SK-N-SH (cell line): ENCODE measurements at regions not wholly inside any gene's neighbourhood (a gene's known extent, or its start where the extent isn't known, plus 50 kb on each side); places are given as distances from the start of the nearest gene placed in this dataset.

Source experiments
- CTCF ChIA-PET: fragments of 300-600, 350-600 bp; formaldehyde crosslinking; extraction: SDS; loops from one replicate; lab custom pipeline; 2021; lab: Yijun Ruan, JAX
- POLR2A ChIA-PET: fragments of 350-600 bp; sonication (Branson Sonifier 250); formaldehyde crosslinking; extraction: SDS; loops from one replicate; lab custom pipeline; 2020; ENCODE audit warnings: antibody characterized with exemption, inconsistent platforms; lab: Yijun Ruan, JAX
- DNase-seq: peaks from one replicate; pipeline ENCODE4 v3.0.0; 2012
- H2AFZ ChIP-seq: fragments of 200-600 bp; sonication (generic); 2 replicates; pipeline ENCODE4 v1.8.1; 2016; ENCODE audit warnings: antibody characterized with exemption, mild to moderate bottlenecking, low read depth
- H3F3A ChIP-seq: fragments of 200-600 bp; sonication (generic); replicated peaks from 2 replicates; pipeline ENCODE3; 2016; ENCODE audit warnings: antibody characterized with exemption, mild to moderate bottlenecking; ENCODE audit not compliant: insufficient read depth
- H3K27ac ChIP-seq, 2 experiments: fragments of 200-500 bp in 1 of 2; fragments of 200-600 bp in 1 of 2; sonication (Bioruptor generic) in 1 of 2; sonication (generic), shearing (Covaris generic) in 1 of 2; 2 replicates each; pipeline versions ENCODE4 v1.5.1 to v1.6.1; 2014 to 2016; ENCODE audit warnings: low read depth in 2 of 2, inconsistent platforms in 1 of 2, low read length in 1 of 2, mild to moderate bottlenecking in 1 of 2, mixed read lengths in 1 of 2
- H3K27me3 ChIP-seq: fragments of 200-600 bp; sonication (generic), shearing (Covaris generic); 2 replicates; pipeline ENCODE4 v1.6.1; 2016; ENCODE audit warnings: mixed run types; ENCODE audit not compliant: insufficient read depth
- H3K36me3 ChIP-seq, 2 experiments: fragments of 200-500 bp in 1 of 2; fragments of 200-600 bp in 1 of 2; sonication (Bioruptor generic) in 1 of 2; sonication (generic) in 1 of 2; replicated peaks in 1 of 2; 2 replicates each; pipeline versions ENCODE3 to v1.5.1; 2014 to 2016; ENCODE audit warnings: low read length in 1 of 2, mild to moderate bottlenecking in 1 of 2; ENCODE audit not compliant: insufficient read depth in 2 of 2, control insufficient read depth in 1 of 2
- H3K4me1 ChIP-seq, 2 experiments: fragments of 200-500 bp in 1 of 2; fragments of 200-600 bp in 1 of 2; sonication (Bioruptor generic) in 1 of 2; sonication (generic), shearing (Covaris generic) in 1 of 2; 2 replicates each; pipeline versions ENCODE4 v1.5.1 to v1.6.1; 2014 to 2016; ENCODE audit warnings: low read depth in 1 of 2, low read length in 1 of 2, mixed run types in 1 of 2; ENCODE audit not compliant: insufficient read depth in 2 of 2, control insufficient read depth in 1 of 2
- H3K4me2 ChIP-seq: fragments of 200-600 bp; sonication (generic), shearing (Covaris generic); 2 replicates; pipeline ENCODE4 v1.6.1; 2017; ENCODE audit warnings: mixed run types
- H3K4me3 ChIP-seq, 2 experiments: fragments of 200-500 bp in 1 of 2; fragments of 200-600 bp in 1 of 2; sonication (Bioruptor generic) in 1 of 2; sonication (generic), shearing (Covaris generic) in 1 of 2; 2 replicates each; pipeline versions ENCODE4 v1.5.1 to v1.8.1; 2014 to 2016; ENCODE audit warnings: low read depth in 2 of 2, inconsistent platforms in 1 of 2, low read length in 1 of 2, mild to moderate bottlenecking in 1 of 2, mixed read lengths in 1 of 2, moderate library complexity in 1 of 2
- H3K79me2 ChIP-seq: fragments of 200-600 bp; sonication (generic); 2 replicates; pipeline ENCODE4 v1.8.1; 2017; ENCODE audit warnings: mild to moderate bottlenecking; ENCODE audit not compliant: insufficient read depth
- H3K9ac ChIP-seq: fragments of 200-600 bp; sonication (generic); 2 replicates; pipeline ENCODE4 v1.6.1; 2017; ENCODE audit warnings: mixed run types
- H3K9me2 ChIP-seq: fragments of 200-600 bp; sonication (generic); 2 replicates; pipeline ENCODE4 v1.6.1; 2017; ENCODE audit warnings: mixed run types
- H3K9me3 ChIP-seq: fragments of 200-600 bp; sonication (generic); 2 replicates; pipeline ENCODE4 v1.6.1; 2017; ENCODE audit warnings: mixed run types, mild to moderate bottlenecking, moderate library complexity
- H4K20me1 ChIP-seq: fragments of 200-600 bp; sonication (generic); 2 replicates; pipeline ENCODE4 v1.6.1; 2017; ENCODE audit warnings: mild to moderate bottlenecking, mixed run types; ENCODE audit not compliant: insufficient read depth
- CHD2 ChIP-seq: fragments of 150-350 bp; IDR thresholded peaks from 2 replicates; pipeline ENCODE4 v1.6.1; 2018; ENCODE audit warnings: low read length; ENCODE audit not compliant: partially characterized antibody
- ELF1 ChIP-seq: IDR thresholded peaks from 2 replicates; pipeline ENCODE4 v1.4.0; 2012
- EP300 ChIP-seq, 2 experiments: IDR thresholded peaks; 2 replicates each; pipeline versions ENCODE4 v1.4.0 to v1.6.1; 2012; ENCODE audit warnings: borderline replicate concordance in 1 of 2, low read depth in 1 of 2, low read length in 1 of 2
- EZH2phosphoT487 ChIP-seq: fragments of 200-600 bp; sonication (generic); IDR thresholded peaks from 2 replicates; pipeline ENCODE4 v1.6.1; 2017; ENCODE audit warnings: low read depth, mixed run types, mild to moderate bottlenecking, antibody characterized with exemption, moderate library complexity, borderline replicate concordance
- FOXJ3 ChIP-seq: sonication (generic); formaldehyde crosslinking; IDR thresholded peaks from 2 replicates; pipeline ENCODE4 v1.5.1; 2020; ENCODE audit warnings: mild to moderate bottlenecking, missing genetic modification reagents
- FOXM1 ChIP-seq: IDR thresholded peaks from 2 replicates; pipeline ENCODE4 v1.4.0; 2012; ENCODE audit warnings: low read depth, mild to moderate bottlenecking
- GABPA ChIP-seq: IDR thresholded peaks from 2 replicates; pipeline ENCODE4 v1.4.0; 2012; ENCODE audit warnings: low read depth, mild to moderate bottlenecking
- JUND ChIP-seq: IDR thresholded peaks from 2 replicates; pipeline ENCODE4 v1.4.0; 2012
- MAX ChIP-seq: IDR thresholded peaks from 2 replicates; pipeline ENCODE4 v1.4.0; 2012; ENCODE audit warnings: low read depth
- NFIC ChIP-seq: IDR thresholded peaks from 2 replicates; pipeline ENCODE4 v1.4.0; 2012; ENCODE audit warnings: borderline replicate concordance
- NRF1 ChIP-seq: IDR thresholded peaks from 2 replicates; pipeline ENCODE4 v1.6.1; 2012; ENCODE audit warnings: low read depth, mild to moderate bottlenecking, low read length
- PBX3 ChIP-seq: IDR thresholded peaks from 2 replicates; pipeline ENCODE4; 2012
- POLR2AphosphoS5 ChIP-seq: IDR thresholded peaks from 2 replicates; pipeline ENCODE4 v1.6.1; 2012; ENCODE audit warnings: low read depth, low read length
- RAD21 ChIP-seq: IDR thresholded peaks from 2 replicates; pipeline ENCODE4 v1.6.1; 2012; ENCODE audit warnings: mild to moderate bottlenecking, low read length
- RXRA ChIP-seq: IDR thresholded peaks from 2 replicates; pipeline ENCODE4 v1.4.0; 2012; ENCODE audit warnings: low read depth, mild to moderate bottlenecking, borderline replicate concordance
- SMC3 ChIP-seq: IDR thresholded peaks from 2 replicates; pipeline ENCODE4 v1.6.1; 2012; ENCODE audit warnings: low read depth, low read length, improper control_type of control experiment
- TAF1 ChIP-seq: IDR thresholded peaks from 2 replicates; pipeline ENCODE4 v1.6.1; 2012; ENCODE audit warnings: low read depth, mild to moderate bottlenecking, low read length, moderate library complexity, borderline replicate concordance
- TCF12 ChIP-seq: IDR thresholded peaks from 2 replicates; pipeline ENCODE4 v1.4.0; 2012
- TEAD4 ChIP-seq: IDR thresholded peaks from 2 replicates; pipeline ENCODE4 v1.4.0; 2012; ENCODE audit warnings: mild to moderate bottlenecking, borderline replicate concordance; ENCODE audit not compliant: insufficient read depth
- USF2 ChIP-seq: fragments of 150-350 bp; IDR thresholded peaks from 2 replicates; pipeline ENCODE4 v1.6.1; 2017; ENCODE audit warnings: antibody characterized with exemption, low read length, low read depth, borderline replicate concordance
- WGBS: methylation state at CpG from one replicate; pipeline ENCODE4 v1.1.6; 2017; ENCODE audit warnings: low lambda C conversion rate; 5-methylcytosine and 5-hydroxymethylcytosine counted together

GRCh38 chr16:86430814-86431213, 79.5 kb upstream of the FOXF1 start:
- Histone ChIP-seq H2AFZ (no peak overlapping the region), H3K36me3 (no peaks in the 10 kb centered on the region), H3K9me3 (no peaks in the 10 kb centered on the region), H4K20me1 (no peaks in the 10 kb centered on the region), H3K4me3 (no peak overlapping the region), H3K79me2 (no peaks in the 10 kb centered on the region), H3K4me1 (no peaks in the 10 kb centered on the region), H3K9me2 (no peaks in the 10 kb centered on the region), H3K27ac (no peak overlapping the region), H3F3A (no peaks in the 10 kb centered on the region), H3K27me3 (peaks cover 45% of the 10 kb centered on the region), H3K9ac (no peak overlapping the region), H3K4me2 (no peak overlapping the region)
- 33% methylated on average over 4 of the region's 4 CpGs for WGBS
- TF ChIP-seq FOXM1 (no peak), USF2 (no peak), SMC3 (no peak), NRF1 (no peak)
- POLR2A ChIA-PET: no interaction called here
- CTCF ChIA-PET: no interaction called here
- no peak for DNase-seq

- Histone ChIP-seq H3K4me1 (no peaks in the 10 kb centered on the region), H3K4me2 (no peak overlapping the region), H3K9me2 (no peaks in the 10 kb centered on the region), H3K27ac (no peak overlapping the region), H3K79me2 (no peaks in the 10 kb centered on the region), H3K4me3 (no peak overlapping the region), H3F3A (no peaks in the 10 kb centered on the region), H3K9ac (no peak overlapping the region), H3K36me3 (no peaks in the 10 kb centered on the region), H4K20me1 (no peaks in the 10 kb centered on the region), H3K9me3 (no peaks in the 10 kb centered on the region), H2AFZ (no peak overlapping the region), H3K27me3 (peaks cover 45% of the 10 kb centered on the region)
- DNase-seq: no peak
- 44% methylated on average over 10 of the region's 11 CpGs for WGBS
- no peak for TF ChIP-seq MAX
- TF ChIP-seq TCF12: no peak
- no peak for TF ChIP-seq NFIC
- no peak for TF ChIP-seq GABPA
- TF ChIP-seq JUND: no peak
- no peak for TF ChIP-seq RAD21
- TF ChIP-seq ELF1: no peak
- TF ChIP-seq EP300 (IDR thresholded peaks at IDR 0.05; ENCODE audit: borderline replicate concordance in 1 of 2, low read depth in 1 of 2, low read length in 1 of 2): no peak
- no peak for TF ChIP-seq POLR2AphosphoS5
- no peak for TF ChIP-seq PBX3
- no peak for TF ChIP-seq EZH2phosphoT487
- no peak for TF ChIP-seq FOXM1
- TF ChIP-seq FOXJ3 (CRISPR knock-in tag): no peak
- TF ChIP-seq TEAD4: no peak
- TF ChIP-seq CHD2: no peak
- no peak for TF ChIP-seq TAF1
- TF ChIP-seq RXRA: no peak
- POLR2A ChIA-PET: no interaction called here
- CTCF ChIA-PET: no interaction called here
These were observed 78.8 kb upstream of the FOXF1 start for GRCh38 chr16:86431540-86431939.
